OCI-LY7 (cell line): ENCODE measurements at regions not wholly inside any gene's neighbourhood (a gene's known extent, or its start where the extent isn't known, plus 50 kb on each side); places are given as distances from the start of the nearest gene placed in this dataset.
"Not testable (repeated sequence)": the region's sequence is repeated elsewhere in the genome, so short reads cannot be mapped to it uniquely, and the experiment has no call there.

Experiments used
- EZH2phosphoT487 ChIP-seq: fragments of 200-600 bp; sonication (generic); IDR thresholded peaks from 2 replicates; pipeline ENCODE4 v1.6.1; 2018; ENCODE audit warnings: low read depth, borderline replicate concordance, mild to moderate bottlenecking, mixed run types, antibody characterized with exemption, low read length, moderate library complexity, mixed read lengths
- TF ChIP-seq, protein P1 (sequence below): fragments of 200-600 bp; sonication (generic); conservative IDR thresholded peaks from 2 replicates; pipeline ENCODE4 v1.5.1; 2014; ENCODE audit warnings: mild to moderate bottlenecking, antibody characterized with exemption, low read length, moderate library complexity, mixed read lengths

DNA sequence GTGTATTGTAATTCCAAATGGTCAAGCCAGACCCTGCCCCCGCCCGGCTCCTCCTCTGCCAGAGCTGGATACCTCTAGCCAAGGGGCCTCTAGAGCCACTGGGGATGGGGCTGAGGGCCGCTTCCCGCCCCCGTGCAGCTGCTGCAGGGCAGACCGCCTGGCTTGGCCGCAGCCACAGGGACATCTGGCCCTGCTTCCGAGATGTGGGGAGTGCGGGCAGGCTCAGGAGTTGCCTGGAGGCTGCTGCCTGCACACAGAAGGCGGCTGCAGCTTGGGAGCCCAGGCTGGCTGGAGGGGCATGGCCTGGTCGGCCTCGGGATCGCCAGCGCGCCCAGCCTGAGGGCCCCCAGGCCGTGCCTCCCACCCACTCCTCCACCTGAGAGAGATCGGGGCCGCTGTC is 79.9 kb upstream of the ZNG1F start:
- TF ChIP-seq, protein P1, sequence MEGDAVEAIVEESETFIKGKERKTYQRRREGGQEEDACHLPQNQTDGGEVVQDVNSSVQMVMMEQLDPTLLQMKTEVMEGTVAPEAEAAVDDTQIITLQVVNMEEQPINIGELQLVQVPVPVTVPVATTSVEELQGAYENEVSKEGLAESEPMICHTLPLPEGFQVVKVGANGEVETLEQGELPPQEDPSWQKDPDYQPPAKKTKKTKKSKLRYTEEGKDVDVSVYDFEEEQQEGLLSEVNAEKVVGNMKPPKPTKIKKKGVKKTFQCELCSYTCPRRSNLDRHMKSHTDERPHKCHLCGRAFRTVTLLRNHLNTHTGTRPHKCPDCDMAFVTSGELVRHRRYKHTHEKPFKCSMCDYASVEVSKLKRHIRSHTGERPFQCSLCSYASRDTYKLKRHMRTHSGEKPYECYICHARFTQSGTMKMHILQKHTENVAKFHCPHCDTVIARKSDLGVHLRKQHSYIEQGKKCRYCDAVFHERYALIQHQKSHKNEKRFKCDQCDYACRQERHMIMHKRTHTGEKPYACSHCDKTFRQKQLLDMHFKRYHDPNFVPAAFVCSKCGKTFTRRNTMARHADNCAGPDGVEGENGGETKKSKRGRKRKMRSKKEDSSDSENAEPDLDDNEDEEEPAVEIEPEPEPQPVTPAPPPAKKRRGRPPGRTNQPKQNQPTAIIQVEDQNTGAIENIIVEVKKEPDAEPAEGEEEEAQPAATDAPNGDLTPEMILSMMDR: not testable (repeated sequence)
- not testable (repeated sequence) for TF ChIP-seq EZH2phosphoT487
